ENCODE measurements at regions not wholly inside any gene's neighbourhood (a gene's known extent, or its start where the extent isn't known, plus 50 kb on each side); places are given as distances from the start of the nearest gene placed in this dataset.
A peak's percentile ranks its signal among the peaks of the same experiment; 100 is the strongest.

- DNase-seq (ENCODE audit: low read depth): peak; percentile 70
Measured at GRCh38 chr5:34533582-34534522, 122.3 kb upstream of the RAI14 start.

- DNase-seq (ENCODE audit: low read depth): peak; percentile 70
Measured at GRCh38 chr5:34534523-34535103, 121.5 kb upstream of the RAI14 start.

- DNase-seq (ENCODE audit: low read depth): no peak
Measured at GRCh38 chr5:34535433-34535832, 120.7 kb upstream of the RAI14 start.

- DNase-seq (ENCODE audit: low read depth): no peak
Measured at GRCh38 chr5:34535944-34536623, 120.0 kb upstream of the RAI14 start.

- DNase-seq (ENCODE audit: low read depth): no peak
Measured at GRCh38 chr5:34536699-34537098, 119.4 kb upstream of the RAI14 start.

- DNase-seq (ENCODE audit: low read depth): no peak
Measured at GRCh38 chr5:34538026-34538672, 118.0 kb upstream of the RAI14 start.

- no peak for DNase-seq (ENCODE audit: low read depth)
Measured at GRCh38 chr5:34539183-34539582, 116.9 kb upstream of the RAI14 start.

GRCh38 chr5:34541067-34541466 is 115.1 kb upstream of the RAI14 start:
- no peak for DNase-seq (ENCODE audit: low read depth)

- no peak for DNase-seq (ENCODE audit: low read depth)
Measured at GRCh38 chr5:34542818-34543217, 113.3 kb upstream of the RAI14 start.

GRCh38 chr5:34543687-34544086 is 112.4 kb upstream of the RAI14 start:
- no peak for DNase-seq (ENCODE audit: low read depth)

GRCh38 chr5:34544403-34544802 is 111.7 kb upstream of the RAI14 start:
- no peak for DNase-seq (ENCODE audit: low read depth)

GRCh38 chr5:34545164-34545563 is 111.0 kb upstream of the RAI14 start:
- no peak for DNase-seq (ENCODE audit: low read depth)

- DNase-seq (ENCODE audit: low read depth): no peak
Measured at GRCh38 chr5:34545626-34546025, 110.5 kb upstream of the RAI14 start.

- no peak for DNase-seq (ENCODE audit: low read depth)
Measured at GRCh38 chr5:34547300-34548085, 108.6 kb upstream of the RAI14 start.

GRCh38 chr5:34548086-34548403 is 108.1 kb upstream of the RAI14 start:
- DNase-seq (ENCODE audit: low read depth): no peak

- DNase-seq (ENCODE audit: low read depth): no peak
Measured at GRCh38 chr5:34550247-34550646, 105.9 kb upstream of the RAI14 start.

- no peak for DNase-seq (ENCODE audit: low read depth)
Measured at GRCh38 chr5:34550964-34551363, 105.2 kb upstream of the RAI14 start.

- DNase-seq (ENCODE audit: low read depth): no peak
Measured at GRCh38 chr5:34551911-34552433, 104.2 kb upstream of the RAI14 start.

- DNase-seq (ENCODE audit: low read depth): no peak
Measured at GRCh38 chr5:34552686-34553085, 103.4 kb upstream of the RAI14 start.

- DNase-seq (ENCODE audit: low read depth): no peak
Measured at GRCh38 chr5:34553581-34553980, 102.5 kb upstream of the RAI14 start.

- no peak for DNase-seq (ENCODE audit: low read depth)
Measured at GRCh38 chr5:34554641-34555040, 101.5 kb upstream of the RAI14 start.
